ENCODE measurements at regions not wholly inside any gene's neighbourhood (a gene's known extent, or its start where the extent isn't known, plus 50 kb on each side); places are given as distances from the start of the nearest gene placed in this dataset.

DNA sequence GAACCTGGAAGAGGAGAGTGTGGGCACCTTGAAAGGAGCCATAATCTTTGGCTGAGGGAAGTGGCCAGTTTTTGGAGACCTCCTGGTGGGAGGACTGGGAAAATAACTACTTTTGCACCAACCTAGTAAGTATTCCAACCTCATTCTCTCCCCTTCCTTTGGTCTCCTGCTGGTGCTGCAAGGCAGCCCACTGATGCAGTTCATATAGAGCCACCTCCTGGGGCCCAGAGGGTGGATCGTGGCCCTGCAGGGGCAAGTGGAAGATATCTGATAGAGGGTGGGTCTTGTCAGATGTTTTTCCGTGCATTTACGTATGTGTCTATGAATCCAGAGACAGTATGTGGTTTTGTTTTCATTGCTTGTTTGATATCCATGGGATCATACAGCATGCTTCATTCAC lies 172.8 kb upstream of the PITX1 start:
- no peak for TF ChIP-seq POLR2A (IDR thresholded peaks at IDR 0.05)
- TF ChIP-seq, protein P1, sequence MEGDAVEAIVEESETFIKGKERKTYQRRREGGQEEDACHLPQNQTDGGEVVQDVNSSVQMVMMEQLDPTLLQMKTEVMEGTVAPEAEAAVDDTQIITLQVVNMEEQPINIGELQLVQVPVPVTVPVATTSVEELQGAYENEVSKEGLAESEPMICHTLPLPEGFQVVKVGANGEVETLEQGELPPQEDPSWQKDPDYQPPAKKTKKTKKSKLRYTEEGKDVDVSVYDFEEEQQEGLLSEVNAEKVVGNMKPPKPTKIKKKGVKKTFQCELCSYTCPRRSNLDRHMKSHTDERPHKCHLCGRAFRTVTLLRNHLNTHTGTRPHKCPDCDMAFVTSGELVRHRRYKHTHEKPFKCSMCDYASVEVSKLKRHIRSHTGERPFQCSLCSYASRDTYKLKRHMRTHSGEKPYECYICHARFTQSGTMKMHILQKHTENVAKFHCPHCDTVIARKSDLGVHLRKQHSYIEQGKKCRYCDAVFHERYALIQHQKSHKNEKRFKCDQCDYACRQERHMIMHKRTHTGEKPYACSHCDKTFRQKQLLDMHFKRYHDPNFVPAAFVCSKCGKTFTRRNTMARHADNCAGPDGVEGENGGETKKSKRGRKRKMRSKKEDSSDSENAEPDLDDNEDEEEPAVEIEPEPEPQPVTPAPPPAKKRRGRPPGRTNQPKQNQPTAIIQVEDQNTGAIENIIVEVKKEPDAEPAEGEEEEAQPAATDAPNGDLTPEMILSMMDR (IDR thresholded peaks at IDR 0.05) = no peak

Data from lower leg skin (tissue), 3 donors.